ENCODE measurements at regions not wholly inside any gene's neighbourhood (a gene's known extent, or its start where the extent isn't known, plus 50 kb on each side); places are given as distances from the start of the nearest gene placed in this dataset.

DNA sequence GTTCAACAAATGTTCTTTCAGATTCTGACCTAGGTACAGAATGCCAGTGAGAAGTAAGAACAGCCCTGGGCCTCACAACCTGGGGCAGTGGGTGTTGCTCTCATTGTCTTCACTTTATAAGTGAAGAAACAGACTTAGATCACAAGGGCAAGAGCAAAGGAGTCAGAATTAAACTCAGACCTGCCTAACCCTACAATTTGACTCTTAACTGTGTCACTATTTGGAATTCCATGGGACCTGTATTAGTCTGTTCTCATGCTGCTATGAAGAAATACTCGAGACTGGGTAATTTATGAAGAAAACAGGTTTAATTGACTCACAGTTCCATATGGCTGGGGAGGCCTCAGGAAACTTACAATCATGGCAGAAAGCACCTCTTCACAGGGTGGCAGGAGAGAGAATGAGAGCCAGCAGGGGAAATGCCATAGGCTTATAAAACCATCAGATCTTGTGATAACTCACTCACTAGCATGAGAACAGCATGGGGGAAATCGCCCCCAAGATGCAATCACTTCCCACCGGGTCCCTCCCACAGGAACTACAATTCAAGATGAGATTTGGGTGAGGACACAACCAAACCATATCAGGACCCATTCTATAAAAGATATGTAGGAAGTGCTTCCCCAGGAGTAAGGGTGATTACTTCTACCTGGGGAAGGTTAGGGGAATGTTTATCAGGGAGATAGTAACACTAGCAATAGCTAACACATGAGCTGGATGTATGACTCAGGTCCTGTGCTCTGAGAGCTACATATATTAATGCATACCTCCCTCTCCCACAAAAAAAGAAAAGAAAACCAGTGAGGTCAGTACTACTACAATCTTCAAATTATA, 270.1 kb downstream of the SOX9 start:
- no peak overlapping the region for H3K4me3 ChIP-seq (ENCODE audit: low read length in 2 of 2)
- no peaks in the 10 kb centered on the region for H3K27me3 ChIP-seq (ENCODE audit: control insufficient read depth in 2 of 2, insufficient read depth in 1 of 2, low read length in 1 of 2)
- H3K27ac ChIP-seq (ENCODE audit: low read depth in 1 of 2, low read length in 1 of 2) = no peak overlapping the region
- H3K9me3 ChIP-seq (ENCODE audit: control insufficient read depth in 2 of 2, insufficient read depth in 1 of 2, low read length in 1 of 2) = peaks cover 0 to 2% of the 10 kb centered on the region in 2 donors
- no peak for DNase-seq (ENCODE audit: low read depth in 6 of 9, low spot score in 9 of 9)
- no peaks in the 10 kb centered on the region for H3K4me1 ChIP-seq (ENCODE audit: control insufficient read depth in 2 of 2, insufficient read depth in 2 of 2, low read length in 2 of 2)
- 71% methylated on average over 3 of the region's 3 CpGs for WGBS
- no peaks in the 10 kb centered on the region for H3K36me3 ChIP-seq (ENCODE audit: control insufficient read depth in 2 of 2, insufficient read depth in 2 of 2, low read length in 1 of 2)

DNA sequence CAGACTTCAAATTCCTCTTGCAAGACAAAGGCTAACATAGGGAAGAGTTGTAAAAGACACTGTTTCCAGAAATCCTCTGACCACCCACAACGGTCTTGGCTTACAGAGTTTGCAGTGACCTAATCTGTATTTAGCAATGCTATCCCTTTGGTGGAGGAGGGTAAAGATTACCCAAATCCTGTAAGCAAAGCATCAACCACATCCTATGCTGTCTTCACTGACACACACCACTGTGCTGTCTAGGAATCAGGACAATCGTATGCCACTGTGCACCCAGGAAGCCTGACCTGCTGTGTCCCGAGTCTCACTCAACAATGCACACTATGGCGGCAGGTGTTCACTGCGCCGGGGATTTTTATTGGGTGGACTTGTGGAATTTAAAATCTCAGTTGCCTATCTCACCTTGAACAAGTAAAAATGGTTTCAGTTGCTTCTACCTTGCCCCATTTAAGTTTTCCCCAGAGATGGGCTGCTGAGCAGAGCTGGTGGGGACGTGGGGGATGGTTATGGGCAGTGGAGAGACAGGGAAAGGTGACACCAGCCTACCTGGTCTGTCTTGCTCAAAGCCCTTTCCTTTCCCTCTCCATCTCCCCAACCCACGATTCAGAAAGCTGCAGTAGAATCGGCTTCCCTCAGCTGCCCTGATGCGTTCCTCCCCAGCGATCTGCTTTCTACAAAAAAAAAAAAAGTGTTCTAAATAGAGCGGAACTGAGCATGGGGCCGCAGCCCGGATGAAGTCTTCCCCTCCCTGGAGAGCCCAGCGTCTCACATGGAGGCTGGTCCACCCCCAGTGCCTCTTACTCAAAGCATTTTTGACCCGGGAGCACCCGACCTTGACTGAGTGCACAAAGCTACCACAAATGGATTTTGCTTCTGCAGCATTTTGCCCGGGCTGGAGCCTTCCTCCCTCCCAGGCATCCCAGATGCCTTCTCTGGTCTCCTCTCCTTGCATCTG, 271.5 kb downstream of the SOX9 start:
- 89% methylated on average over 18 of the region's 18 CpGs for WGBS
- peaks cover 0 to 2% of the 10 kb centered on the region in 2 donors for H3K9me3 ChIP-seq (ENCODE audit: control insufficient read depth in 2 of 2, insufficient read depth in 1 of 2, low read length in 1 of 2)
- H3K27ac ChIP-seq (ENCODE audit: low read depth in 1 of 2, low read length in 1 of 2) = no peak overlapping the region
- DNase-seq (ENCODE audit: low read depth in 6 of 9, low spot score in 9 of 9) = no peak
- no peaks in the 10 kb centered on the region for H3K4me1 ChIP-seq (ENCODE audit: control insufficient read depth in 2 of 2, insufficient read depth in 2 of 2, low read length in 2 of 2)
- no peaks in the 10 kb centered on the region for H3K36me3 ChIP-seq (ENCODE audit: control insufficient read depth in 2 of 2, insufficient read depth in 2 of 2, low read length in 1 of 2)
- no peaks in the 10 kb centered on the region for H3K27me3 ChIP-seq (ENCODE audit: control insufficient read depth in 2 of 2, insufficient read depth in 1 of 2, low read length in 1 of 2)
- H3K4me3 ChIP-seq (ENCODE audit: low read length in 2 of 2) = no peak overlapping the region

DNA sequence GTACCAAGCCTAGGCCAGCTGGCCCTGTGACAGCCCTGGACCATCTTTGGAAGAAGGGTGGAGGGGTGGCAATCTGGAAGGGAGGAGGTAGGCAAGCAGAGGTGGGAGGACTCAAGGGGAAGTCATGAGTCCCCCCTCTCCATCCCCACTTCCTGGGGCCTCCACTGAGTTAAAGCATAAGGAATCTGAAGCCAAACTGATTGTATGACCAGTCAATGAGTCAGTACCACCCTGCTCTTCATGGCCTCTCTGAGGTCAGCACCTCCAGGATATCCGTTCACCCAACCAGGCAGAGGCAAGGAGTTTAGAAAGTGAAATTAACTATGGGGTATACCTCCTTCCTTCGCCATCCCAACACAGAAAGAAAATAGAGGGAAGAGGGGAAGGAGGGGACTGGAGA, 272.7 kb downstream of the SOX9 start:
- Histone ChIP-seq H3K27ac (ENCODE audit: low read depth in 1 of 2, low read length in 1 of 2) (no peak overlapping the region), H3K36me3 (ENCODE audit: control insufficient read depth in 2 of 2, insufficient read depth in 2 of 2, low read length in 1 of 2) (no peaks in the 10 kb centered on the region), H3K4me1 (ENCODE audit: control insufficient read depth in 2 of 2, insufficient read depth in 2 of 2, low read length in 2 of 2) (no peaks in the 10 kb centered on the region), H3K27me3 (ENCODE audit: control insufficient read depth in 2 of 2, insufficient read depth in 1 of 2, low read length in 1 of 2) (no peaks in the 10 kb centered on the region), H3K9me3 (ENCODE audit: control insufficient read depth in 2 of 2, insufficient read depth in 1 of 2, low read length in 1 of 2) (peaks cover 0 to 2% of the 10 kb centered on the region in 2 donors), H3K4me3 (ENCODE audit: low read length in 2 of 2) (no peak overlapping the region)
- DNase-seq (ENCODE audit: low read depth in 6 of 9, low spot score in 9 of 9) = no peak
- 93% methylated on average over 2 of the region's 2 CpGs for WGBS

DNA sequence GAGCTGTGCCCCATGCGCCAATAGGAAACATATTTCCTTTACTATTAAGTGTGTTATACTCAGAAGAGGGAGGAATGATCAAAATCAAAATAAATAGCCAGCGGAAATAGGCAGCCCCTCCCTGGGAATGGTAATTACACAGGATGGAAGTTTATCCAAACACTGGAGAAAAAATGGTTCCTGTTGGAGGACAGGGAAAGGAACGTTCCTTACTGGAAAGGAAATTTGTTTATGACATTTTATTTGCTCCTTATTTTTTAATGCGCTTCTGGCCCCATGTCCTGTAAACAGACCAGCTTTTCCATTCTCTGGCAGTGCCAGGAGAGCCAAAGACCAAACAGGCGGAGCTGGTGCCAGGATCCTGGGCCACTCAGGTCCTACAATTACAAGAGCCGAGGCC, 273.7 kb downstream of the SOX9 start:
- Histone ChIP-seq H3K27ac (ENCODE audit: low read depth in 1 of 2, low read length in 1 of 2) (no peak overlapping the region), H3K4me3 (ENCODE audit: low read length in 2 of 2) (no peak overlapping the region), H3K36me3 (ENCODE audit: control insufficient read depth in 2 of 2, insufficient read depth in 2 of 2, low read length in 1 of 2) (no peaks in the 10 kb centered on the region), H3K9me3 (ENCODE audit: control insufficient read depth in 2 of 2, insufficient read depth in 1 of 2, low read length in 1 of 2) (peaks cover 0 to 2% of the 10 kb centered on the region in 2 donors), H3K27me3 (ENCODE audit: control insufficient read depth in 2 of 2, insufficient read depth in 1 of 2, low read length in 1 of 2) (no peaks in the 10 kb centered on the region), H3K4me1 (ENCODE audit: control insufficient read depth in 2 of 2, insufficient read depth in 2 of 2, low read length in 2 of 2) (no peaks in the 10 kb centered on the region)
- no peak for DNase-seq (ENCODE audit: low read depth in 6 of 9, low spot score in 9 of 9)
- 89% methylated on average over 6 of the region's 6 CpGs for WGBS

DNA sequence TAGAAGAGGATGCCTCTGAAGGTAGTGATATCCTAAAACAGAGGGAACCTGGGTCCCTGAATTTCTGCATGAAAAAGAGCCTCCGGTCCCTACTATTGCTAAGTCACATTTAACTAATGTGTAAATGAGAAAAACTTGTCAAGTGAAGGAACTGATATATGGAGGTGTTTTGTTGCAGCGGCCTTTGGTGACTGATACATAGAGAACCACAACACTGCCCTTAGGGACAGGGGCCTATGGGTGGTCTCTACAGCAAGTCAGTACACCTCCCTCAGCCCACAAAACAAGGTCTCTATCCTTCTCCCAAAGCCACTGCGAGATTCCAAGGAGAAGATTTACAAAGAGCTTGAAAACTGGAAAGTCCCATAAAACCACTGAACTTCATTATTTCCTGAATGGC, 275.3 kb downstream of the SOX9 start:
- WGBS = 96% methylated on average over 3 of the region's 3 CpGs
- no peaks in the 10 kb centered on the region for H3K4me1 ChIP-seq (ENCODE audit: control insufficient read depth in 2 of 2, insufficient read depth in 2 of 2, low read length in 2 of 2)
- peaks cover 0 to 2% of the 10 kb centered on the region in 2 donors for H3K9me3 ChIP-seq (ENCODE audit: control insufficient read depth in 2 of 2, insufficient read depth in 1 of 2, low read length in 1 of 2)
- H3K27me3 ChIP-seq (ENCODE audit: control insufficient read depth in 2 of 2, insufficient read depth in 1 of 2, low read length in 1 of 2) = no peaks in the 10 kb centered on the region
- no peaks in the 10 kb centered on the region for H3K36me3 ChIP-seq (ENCODE audit: control insufficient read depth in 2 of 2, insufficient read depth in 2 of 2, low read length in 1 of 2)
- H3K4me3 ChIP-seq (ENCODE audit: low read length in 2 of 2) = no peak overlapping the region
- H3K27ac ChIP-seq (ENCODE audit: low read depth in 1 of 2, low read length in 1 of 2) = no peak overlapping the region
- no peak for DNase-seq (ENCODE audit: low read depth in 6 of 9, low spot score in 9 of 9)

DNA sequence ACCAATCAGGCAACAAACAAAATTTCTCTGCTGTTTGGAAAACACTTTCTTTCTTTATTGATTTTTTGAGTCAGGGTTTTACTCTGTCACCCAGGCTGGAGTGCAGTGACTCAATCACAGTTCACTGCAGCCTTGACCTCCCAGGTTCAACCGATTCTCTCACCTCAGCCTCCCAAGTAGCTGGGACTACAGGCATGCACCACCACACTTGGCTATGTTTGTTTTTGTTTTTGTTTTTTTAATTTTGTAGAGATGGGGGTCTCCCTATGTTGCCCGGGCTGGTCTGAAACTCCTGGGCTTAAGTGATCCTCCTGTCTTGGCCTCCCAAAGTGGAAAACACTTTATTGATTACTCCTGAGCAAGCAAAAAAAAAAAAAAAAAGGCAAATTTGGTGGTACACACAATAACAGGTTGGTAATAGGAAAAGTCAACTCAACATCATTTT, 276.4 kb downstream of the SOX9 start:
- peaks cover 0 to 2% of the 10 kb centered on the region in 2 donors for H3K9me3 ChIP-seq (ENCODE audit: control insufficient read depth in 2 of 2, insufficient read depth in 1 of 2, low read length in 1 of 2)
- DNase-seq (ENCODE audit: low read depth in 6 of 9, low spot score in 9 of 9) = no peak
- WGBS = 89% methylated on average over 2 of the region's 2 CpGs
- H3K36me3 ChIP-seq (ENCODE audit: control insufficient read depth in 2 of 2, insufficient read depth in 2 of 2, low read length in 1 of 2) = no peaks in the 10 kb centered on the region
- no peaks in the 10 kb centered on the region for H3K27me3 ChIP-seq (ENCODE audit: control insufficient read depth in 2 of 2, insufficient read depth in 1 of 2, low read length in 1 of 2)
- no peaks in the 10 kb centered on the region for H3K4me1 ChIP-seq (ENCODE audit: control insufficient read depth in 2 of 2, insufficient read depth in 2 of 2, low read length in 2 of 2)
- no peak overlapping the region for H3K4me3 ChIP-seq (ENCODE audit: low read length in 2 of 2)
- H3K27ac ChIP-seq (ENCODE audit: low read depth in 1 of 2, low read length in 1 of 2) = no peak overlapping the region

DNA sequence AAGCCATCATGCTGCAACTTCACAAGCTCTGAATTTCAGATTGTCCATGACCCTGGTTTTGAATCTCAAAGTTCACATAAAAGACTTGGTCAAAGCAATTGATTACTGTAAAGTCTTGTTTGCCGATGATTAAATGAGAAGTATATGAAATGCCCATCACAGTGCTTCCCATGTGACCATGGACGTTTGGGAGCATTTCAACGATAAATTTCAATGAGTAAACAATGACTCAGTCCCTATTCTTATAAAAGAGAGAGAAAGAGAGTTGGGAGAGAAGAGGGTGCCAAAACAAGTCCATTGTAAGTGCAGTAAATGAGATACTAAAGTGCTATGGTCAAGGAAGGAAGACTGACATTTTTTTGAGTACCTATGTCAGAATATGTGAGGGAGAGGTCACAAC, 276.9 kb downstream of the SOX9 start:
- DNase-seq (ENCODE audit: low read depth in 6 of 9, low spot score in 9 of 9) = no peak
- Histone ChIP-seq H3K9me3 (ENCODE audit: control insufficient read depth in 2 of 2, insufficient read depth in 1 of 2, low read length in 1 of 2) (peaks cover 0 to 2% of the 10 kb centered on the region in 2 donors), H3K27ac (ENCODE audit: low read depth in 1 of 2, low read length in 1 of 2) (no peak overlapping the region), H3K4me3 (ENCODE audit: low read length in 2 of 2) (no peak overlapping the region), H3K36me3 (ENCODE audit: control insufficient read depth in 2 of 2, insufficient read depth in 2 of 2, low read length in 1 of 2) (no peaks in the 10 kb centered on the region), H3K27me3 (ENCODE audit: control insufficient read depth in 2 of 2, insufficient read depth in 1 of 2, low read length in 1 of 2) (no peaks in the 10 kb centered on the region), H3K4me1 (ENCODE audit: control insufficient read depth in 2 of 2, insufficient read depth in 2 of 2, low read length in 2 of 2) (no peaks in the 10 kb centered on the region)
- WGBS = 85% methylated on average over 3 of the region's 3 CpGs

DNA sequence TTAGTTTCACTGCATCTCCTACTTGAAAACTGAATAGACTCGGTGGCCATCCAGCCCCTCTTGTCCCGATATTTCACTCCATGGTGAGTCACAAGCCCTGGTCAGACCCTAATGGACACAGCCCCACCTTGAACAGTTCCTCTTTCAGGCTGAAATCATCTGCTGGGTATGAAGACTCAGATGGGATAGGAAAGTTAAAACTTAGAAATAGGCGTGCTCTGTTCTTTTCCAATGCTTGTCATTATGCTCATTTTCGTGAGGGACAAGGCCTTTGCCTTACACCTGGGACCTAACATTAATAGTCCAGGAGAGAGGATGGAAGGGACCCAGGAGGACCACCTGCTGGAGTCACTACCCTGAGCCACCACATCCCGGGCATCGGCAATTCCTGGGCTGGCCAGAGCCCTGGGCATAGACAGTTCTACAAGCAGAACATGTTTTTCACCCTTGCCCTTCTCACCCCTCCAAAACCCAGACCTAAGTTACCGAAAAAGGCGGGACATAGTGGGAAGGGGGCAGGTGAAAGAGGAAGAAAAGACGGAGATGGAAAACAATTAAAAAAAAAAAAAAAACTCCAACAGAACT, 278.3 kb downstream of the SOX9 start:
- no peak overlapping the region for H3K27ac ChIP-seq (ENCODE audit: low read depth in 1 of 2, low read length in 1 of 2)

More for the DNA sequence above, 278.3 kb downstream of the SOX9 start:
- Histone ChIP-seq H3K4me3 (ENCODE audit: low read length in 2 of 2) (no peak overlapping the region), H3K9me3 (ENCODE audit: control insufficient read depth in 2 of 2, insufficient read depth in 1 of 2, low read length in 1 of 2) (peaks cover 0 to 2% of the 10 kb centered on the region in 2 donors), H3K27me3 (ENCODE audit: control insufficient read depth in 2 of 2, insufficient read depth in 1 of 2, low read length in 1 of 2) (no peaks in the 10 kb centered on the region), H3K4me1 (ENCODE audit: control insufficient read depth in 2 of 2, insufficient read depth in 2 of 2, low read length in 2 of 2) (no peaks in the 10 kb centered on the region), H3K36me3 (ENCODE audit: control insufficient read depth in 2 of 2, insufficient read depth in 2 of 2, low read length in 1 of 2) (no peaks in the 10 kb centered on the region)
- 94% methylated on average over 9 of the region's 9 CpGs for WGBS
- no peak for DNase-seq (ENCODE audit: low read depth in 6 of 9, low spot score in 9 of 9)

All from thymus (tissue), 11 donors.